SK-N-SH (cell line): ENCODE measurements at regions not wholly inside any gene's neighbourhood (a gene's known extent, or its start where the extent isn't known, plus 50 kb on each side); places are given as distances from the start of the nearest gene placed in this dataset.

Experiments
- GABPA ChIP-seq: IDR thresholded peaks from 2 replicates; pipeline ENCODE4 v1.4.0; 2012; ENCODE audit warnings: low read depth, mild to moderate bottlenecking
- MAX ChIP-seq: IDR thresholded peaks from 2 replicates; pipeline ENCODE4 v1.4.0; 2012; ENCODE audit warnings: low read depth
- RFX5 ChIP-seq: IDR thresholded peaks from 2 replicates; pipeline ENCODE4 v1.6.1; 2012; ENCODE audit warnings: mild to moderate bottlenecking, improper control_type of control experiment, low read length
- USF1 ChIP-seq: IDR thresholded peaks from 2 replicates; pipeline ENCODE4 v1.4.0; 2012; ENCODE audit warnings: low read depth, borderline replicate concordance
- YY1 ChIP-seq: IDR thresholded peaks from 2 replicates; pipeline ENCODE4 v1.4.0; 2012; ENCODE audit warnings: low read depth, mild to moderate bottlenecking

- TF ChIP-seq GABPA: no peak
- TF ChIP-seq RFX5: no peak
- no peak for TF ChIP-seq YY1
- TF ChIP-seq USF1: no peak
- no peak for TF ChIP-seq MAX
Measured at GRCh38 chr3:39733804-39734203, 75.6 kb upstream of the MYRIP start.
